ENCODE measurements at regions not wholly inside any gene's neighbourhood (a gene's known extent, or its start where the extent isn't known, plus 50 kb on each side); places are given as distances from the start of the nearest gene placed in this dataset.
"Not testable (repeated sequence)": the region's sequence is repeated elsewhere in the genome, so short reads cannot be mapped to it uniquely, and the experiment has no call there.

GRCh38 chr16:88134899-88135682 is 183.9 kb downstream of the BANP start:
- H3K27me3 ChIP-seq (ENCODE audit: insufficient read depth, low read length); H3K14ac ChIP-seq (ENCODE audit: insufficient read depth, low read length); H3K4me2 ChIP-seq (ENCODE audit: insufficient read depth, insufficient read length, low read length); H3K9ac ChIP-seq (ENCODE audit: extremely low read depth, insufficient read length, low read length); DNase-seq; H3K27me3 Mint-ChIP-seq (ENCODE audit: low read depth); H4K8ac ChIP-seq (replicated peaks; ENCODE audit: insufficient read length, low read depth, low read length); H4K5ac ChIP-seq (ENCODE audit: insufficient read length, low read depth, low read length); H3K23me2 ChIP-seq (ENCODE audit: insufficient read length, low read depth, low read length, poor library complexity, severe bottlenecking); H4K91ac ChIP-seq (ENCODE audit: insufficient read length, low read depth, low read length); H2BK20ac ChIP-seq (ENCODE audit: low read depth, low read length, poor library complexity, severe bottlenecking); H2BK12ac ChIP-seq (ENCODE audit: insufficient read length, low read depth, low read length); H3K56ac ChIP-seq (ENCODE audit: insufficient read length, low read depth, low read length); H2AK5ac ChIP-seq (ENCODE audit: insufficient read length, low read length); H3K79me1 ChIP-seq (ENCODE audit: insufficient read depth, low read depth, low read length, poor library complexity, severe bottlenecking); H4K20me1 ChIP-seq (ENCODE audit: control insufficient read depth, insufficient read depth, insufficient read length); H3T11ph ChIP-seq (ENCODE audit: low read length); H3K4me1 ChIP-seq (ENCODE audit: insufficient read depth, low read length); H3K4ac ChIP-seq (ENCODE audit: low read depth, low read length); H2BK5ac ChIP-seq (ENCODE audit: insufficient read length, low read length); H3K9me3 ChIP-seq (ENCODE audit: control insufficient read depth, low read depth, low read length); H3K4me3 Mint-ChIP-seq; H3K23ac ChIP-seq (ENCODE audit: insufficient read length, low read depth, low read length); H3K79me2 ChIP-seq (ENCODE audit: insufficient read depth, low read length); H2BK120ac ChIP-seq (ENCODE audit: low read depth, low read length, poor library complexity, severe bottlenecking); H2AFZ ChIP-seq (ENCODE audit: low read length); H3K18ac ChIP-seq (ENCODE audit: insufficient read length, low read depth, low read length); H2BK15ac ChIP-seq (ENCODE audit: low read depth, low read length); H3K27ac ChIP-seq (ENCODE audit: insufficient read length, low read depth, low read length); H3K4me1 Mint-ChIP-seq; H3K27ac Mint-ChIP-seq: not testable (repeated sequence)
- WGBS (ENCODE audit: extremely low coverage, insufficient read length, low lambda C conversion rate) = no CpG with 5 or more reads among the region's 24 CpGs
- Mint-ChIP-seq H3K36me3 (ENCODE audit: insufficient read depth in 1 of 3, low read depth in 3 of 3) (peaks cover 2 to 16% (median 11%) of the 10 kb centered on the region in 3 experiments; a peak in 5 of 7 replicates), H3K9me3 (peaks cover 17 to 20% of the 10 kb centered on the region in 2 experiments)

GRCh38 chr16:88136211-88136713 is 185.0 kb downstream of the BANP start:
- not testable (repeated sequence) for H2BK20ac ChIP-seq (ENCODE audit: low read depth, low read length, poor library complexity, severe bottlenecking); H2AK5ac ChIP-seq (ENCODE audit: insufficient read length, low read length); H3K9me3 ChIP-seq (ENCODE audit: control insufficient read depth, low read depth, low read length); H2BK12ac ChIP-seq (ENCODE audit: insufficient read length, low read depth, low read length); H3K79me1 ChIP-seq (ENCODE audit: insufficient read depth, low read depth, low read length, poor library complexity, severe bottlenecking); H4K20me1 ChIP-seq (ENCODE audit: control insufficient read depth, insufficient read depth, insufficient read length); H4K8ac ChIP-seq (replicated peaks; ENCODE audit: insufficient read length, low read depth, low read length); DNase-seq; H3K18ac ChIP-seq (ENCODE audit: insufficient read length, low read depth, low read length); H3K27me3 Mint-ChIP-seq (ENCODE audit: low read depth); H3K56ac ChIP-seq (ENCODE audit: insufficient read length, low read depth, low read length); H3K79me2 ChIP-seq (ENCODE audit: insufficient read depth, low read length); H3K14ac ChIP-seq (ENCODE audit: insufficient read depth, low read length); H3K4me2 ChIP-seq (ENCODE audit: insufficient read depth, insufficient read length, low read length); H3K27me3 ChIP-seq (ENCODE audit: insufficient read depth, low read length); H4K91ac ChIP-seq (ENCODE audit: insufficient read length, low read depth, low read length); H3K4me1 Mint-ChIP-seq; H3K23ac ChIP-seq (ENCODE audit: insufficient read length, low read depth, low read length); H2AFZ ChIP-seq (ENCODE audit: low read length); H3K4me3 Mint-ChIP-seq; H3K27ac Mint-ChIP-seq; H2BK120ac ChIP-seq (ENCODE audit: low read depth, low read length, poor library complexity, severe bottlenecking); H4K5ac ChIP-seq (ENCODE audit: insufficient read length, low read depth, low read length); H2BK15ac ChIP-seq (ENCODE audit: low read depth, low read length); H3K9ac ChIP-seq (ENCODE audit: extremely low read depth, insufficient read length, low read length); H3T11ph ChIP-seq (ENCODE audit: low read length); H3K23me2 ChIP-seq (ENCODE audit: insufficient read length, low read depth, low read length, poor library complexity, severe bottlenecking); H2BK5ac ChIP-seq (ENCODE audit: insufficient read length, low read length); H3K4ac ChIP-seq (ENCODE audit: low read depth, low read length); H3K4me1 ChIP-seq (ENCODE audit: insufficient read depth, low read length); H3K27ac ChIP-seq (ENCODE audit: insufficient read length, low read depth, low read length)
- Mint-ChIP-seq H3K9me3 (peaks cover 19 to 20% of the 10 kb centered on the region in 2 experiments), H3K36me3 (ENCODE audit: insufficient read depth in 1 of 3, low read depth in 3 of 3) (peaks cover 2 to 19% (median 11%) of the 10 kb centered on the region in 3 experiments; a peak in 5 of 7 replicates)
- WGBS (ENCODE audit: extremely low coverage, insufficient read length, low lambda C conversion rate) = no CpG with 5 or more reads among the region's 13 CpGs

Measured in H9 (cell line).